CD1c-positive myeloid dendritic cell (primary cell): ENCODE measurements at regions not wholly inside any gene's neighbourhood (a gene's known extent, or its start where the extent isn't known, plus 50 kb on each side); places are given as distances from the start of the nearest gene placed in this dataset.

Experiments used
- DNase-seq: peaks from one replicate; pipeline ENCODE4 v3.0.0-alpha.2; 2016; ENCODE audit errors: extremely low spot score

GRCh38 chr1:82297139-82297896 lies 496.6 kb downstream of the ADGRL2 start:
- DNase-seq = no peak

GRCh38 chr1:82287556-82287955 lies 486.8 kb downstream of the ADGRL2 start:
- DNase-seq = no peak

- DNase-seq = no peak
These were observed 483.5 kb downstream of the ADGRL2 start for GRCh38 chr1:82284213-82284612.

GRCh38 chr1:82279241-82279640 lies 478.5 kb downstream of the ADGRL2 start:
- no peak for DNase-seq

- DNase-seq = no peak
These were observed 473.1 kb downstream of the ADGRL2 start for GRCh38 chr1:82273816-82274215.

- DNase-seq = no peak
These were observed 468.7 kb downstream of the ADGRL2 start for GRCh38 chr1:82269431-82269830.

GRCh38 chr1:82268826-82269225 lies 468.1 kb downstream of the ADGRL2 start:
- no peak for DNase-seq

- DNase-seq = no peak
These were observed 465.6 kb downstream of the ADGRL2 start for GRCh38 chr1:82266351-82266750.

- DNase-seq = no peak
These were observed 464.7 kb downstream of the ADGRL2 start for GRCh38 chr1:82265436-82265835.

GRCh38 chr1:82264802-82265201 lies 464.1 kb downstream of the ADGRL2 start:
- DNase-seq = no peak

GRCh38 chr1:82263396-82263795 lies 462.7 kb downstream of the ADGRL2 start:
- no peak for DNase-seq

GRCh38 chr1:82260666-82261065 lies 459.9 kb downstream of the ADGRL2 start:
- no peak for DNase-seq

GRCh38 chr1:82260051-82260450 lies 459.3 kb downstream of the ADGRL2 start:
- no peak for DNase-seq

GRCh38 chr1:82258887-82259286 lies 458.2 kb downstream of the ADGRL2 start:
- DNase-seq = no peak

GRCh38 chr1:82246050-82246449 lies 445.3 kb downstream of the ADGRL2 start:
- DNase-seq = no peak

GRCh38 chr1:82245345-82246014 lies 444.7 kb downstream of the ADGRL2 start:
- DNase-seq = no peak

GRCh38 chr1:82240571-82240970 lies 439.8 kb downstream of the ADGRL2 start:
- DNase-seq = no peak

- no peak for DNase-seq
These were observed 429.9 kb downstream of the ADGRL2 start for GRCh38 chr1:82230667-82231066.

- peak; percentile 43 for DNase-seq
These were observed 426.8 kb downstream of the ADGRL2 start for GRCh38 chr1:82227306-82228095.

- DNase-seq = no peak
These were observed 425.4 kb downstream of the ADGRL2 start for GRCh38 chr1:82226186-82226505.

GRCh38 chr1:82225421-82226185 lies 424.9 kb downstream of the ADGRL2 start:
- DNase-seq = peak; percentile 80

GRCh38 chr1:82223091-82223490 lies 422.4 kb downstream of the ADGRL2 start:
- DNase-seq = no peak
